Urinary bladder (tissue), 3 donors: ENCODE measurements at regions not wholly inside any gene's neighbourhood (a gene's known extent, or its start where the extent isn't known, plus 50 kb on each side); places are given as distances from the start of the nearest gene placed in this dataset.

Source experiments
- DNase-seq: peaks from one replicate; pipeline ENCODE4 v3.0.0-alpha.2; 2015; ENCODE audit errors: extremely low spot score
- H3K27ac ChIP-seq: one replicate; pipeline ENCODE4 v1.5.1; 2013; ENCODE audit warnings: low read depth, mild to moderate bottlenecking, moderate library complexity
- H3K36me3 ChIP-seq: one replicate; pipeline ENCODE4 v1.6.1; 2013; ENCODE audit warnings: mild to moderate bottlenecking, moderate library complexity; ENCODE audit not compliant: insufficient read depth
- H3K4me1 ChIP-seq: one replicate; pipeline ENCODE4 v1.6.1; 2013; ENCODE audit warnings: mild to moderate bottlenecking, moderate library complexity; ENCODE audit not compliant: insufficient read depth
- H3K4me3 ChIP-seq: one replicate; pipeline ENCODE4 v1.5.1; 2013; ENCODE audit warnings: low read depth, low read length
- WGBS: extraction: QIAGEN DNeasy Blood & Tissue Kit; methylation state at CpG from one replicate; pipeline ENCODE4 v1.1.7; 2013; 5-methylcytosine and 5-hydroxymethylcytosine counted together
- donor health status: healthy with polysubstance abuse.
- donor health status: healthy.

- H3K36me3 ChIP-seq = no peaks in the 10 kb centered on the region
- H3K4me1 ChIP-seq = no peaks in the 10 kb centered on the region
- H3K27ac ChIP-seq = peak overlapping the region; percentile 50
- DNase-seq = peak; percentile 1
- no peak overlapping the region for H3K4me3 ChIP-seq
- WGBS = 20% methylated on average over 8 of the region's 8 CpGs
Observed at GRCh38 chr18:67359873-67360838, 156.4 kb downstream of the DSEL start.

GRCh38 chr18:67358947-67359346 lies 157.6 kb downstream of the DSEL start:
- H3K36me3 ChIP-seq = no peaks in the 10 kb centered on the region
- WGBS = 91% methylated on average over 8 of the region's 8 CpGs
- no peak overlapping the region for H3K4me3 ChIP-seq
- no peak for DNase-seq
- H3K4me1 ChIP-seq = no peaks in the 10 kb centered on the region
- no peak overlapping the region for H3K27ac ChIP-seq

- no peak overlapping the region for H3K27ac ChIP-seq
- WGBS = 95% methylated on average over 4 of the region's 4 CpGs
- H3K4me3 ChIP-seq = no peak overlapping the region
- H3K36me3 ChIP-seq = no peaks in the 10 kb centered on the region
- no peaks in the 10 kb centered on the region for H3K4me1 ChIP-seq
- no peak for DNase-seq
Observed at GRCh38 chr18:67354692-67355091, 161.8 kb downstream of the DSEL start.

DNA sequence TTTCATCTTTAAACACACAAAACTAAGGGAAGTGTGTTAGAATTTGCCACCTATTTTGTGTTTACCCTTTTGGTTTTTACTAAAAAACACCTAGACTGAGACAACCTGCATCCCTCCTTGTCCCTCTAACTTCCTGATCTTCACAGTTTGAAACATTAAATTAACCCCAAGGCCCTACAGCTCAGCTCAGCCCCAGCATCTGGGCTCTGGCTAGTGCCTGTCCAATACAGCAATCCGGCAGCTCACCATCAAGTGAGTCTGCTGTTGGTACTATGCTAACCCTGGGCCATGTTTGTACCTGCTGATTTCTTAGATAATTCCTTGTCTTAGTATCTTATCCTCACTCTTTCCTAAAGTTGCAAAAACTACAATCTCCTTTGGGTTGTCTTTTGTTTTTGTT lies 162.4 kb downstream of the DSEL start:
- Histone ChIP-seq H3K4me1 (no peaks in the 10 kb centered on the region), H3K4me3 (no peak overlapping the region), H3K27ac (no peak overlapping the region), H3K36me3 (no peaks in the 10 kb centered on the region)
- no peak for DNase-seq
- 53% methylated on average over 1 of the region's 1 CpG for WGBS

- WGBS = 39% methylated on average over 1 of the region's 1 CpG
- no peaks in the 10 kb centered on the region for H3K36me3 ChIP-seq
- H3K4me1 ChIP-seq = no peaks in the 10 kb centered on the region
- DNase-seq = no peak
- no peak overlapping the region for H3K4me3 ChIP-seq
- H3K27ac ChIP-seq = no peak overlapping the region
Observed at GRCh38 chr18:67347438-67347837, 169.1 kb downstream of the DSEL start.

DNA sequence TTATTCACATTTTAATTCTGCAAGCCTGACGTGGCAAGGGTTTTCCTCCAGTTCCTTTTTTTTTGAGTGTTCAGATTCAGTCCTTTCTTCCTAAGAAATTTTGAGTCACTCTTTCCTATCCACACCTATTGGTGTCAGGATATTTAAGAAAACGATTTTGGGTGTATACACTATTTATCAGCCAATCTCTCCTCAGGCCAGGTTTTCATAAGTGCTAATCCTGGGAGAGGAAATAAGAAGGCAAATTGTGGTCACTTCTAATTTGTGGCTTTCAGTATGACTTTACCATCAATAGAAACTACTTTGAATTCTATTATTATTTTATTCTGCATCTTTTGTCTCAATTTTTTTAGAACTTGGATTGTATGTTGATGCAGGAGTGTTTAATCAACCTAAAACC lies 174.4 kb downstream of the DSEL start:
- no peak for DNase-seq
- 51% methylated on average over 2 of the region's 2 CpGs for WGBS
- Histone ChIP-seq H3K36me3 (no peaks in the 10 kb centered on the region), H3K4me1 (no peaks in the 10 kb centered on the region), H3K4me3 (no peak overlapping the region), H3K27ac (no peak overlapping the region)

DNA sequence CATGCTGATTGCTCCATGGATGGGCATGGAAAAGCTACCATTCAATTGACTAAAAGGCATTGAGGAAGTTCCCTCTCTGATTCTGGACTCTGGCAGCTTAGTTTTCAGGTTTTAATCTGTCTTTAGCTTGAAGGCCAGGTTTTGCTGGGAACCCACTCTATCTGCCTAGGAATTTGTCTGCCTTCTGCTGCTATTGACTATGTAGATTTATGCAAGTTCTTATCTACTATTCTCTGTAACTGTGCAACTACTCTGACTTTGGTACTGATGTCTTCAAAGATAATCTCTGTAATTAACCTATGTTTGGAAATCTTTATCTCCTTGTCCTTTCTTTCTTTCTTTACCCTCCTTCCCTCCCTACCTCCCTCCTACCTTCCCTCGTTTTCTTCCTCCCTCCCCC lies 178.8 kb downstream of the DSEL start:
- no peak for DNase-seq
- WGBS = 59% methylated on average over 1 of the region's 1 CpG
- Histone ChIP-seq H3K36me3 (no peaks in the 10 kb centered on the region), H3K4me1 (no peaks in the 10 kb centered on the region), H3K27ac (no peak overlapping the region), H3K4me3 (no peak overlapping the region)

GRCh38 chr18:67331857-67332256 lies 184.7 kb downstream of the DSEL start:
- Histone ChIP-seq H3K4me3 (no peak overlapping the region), H3K27ac (no peak overlapping the region), H3K4me1 (no peaks in the 10 kb centered on the region), H3K36me3 (no peaks in the 10 kb centered on the region)
- WGBS = 81% methylated on average over 1 of the region's 1 CpG
- no peak for DNase-seq

DNA sequence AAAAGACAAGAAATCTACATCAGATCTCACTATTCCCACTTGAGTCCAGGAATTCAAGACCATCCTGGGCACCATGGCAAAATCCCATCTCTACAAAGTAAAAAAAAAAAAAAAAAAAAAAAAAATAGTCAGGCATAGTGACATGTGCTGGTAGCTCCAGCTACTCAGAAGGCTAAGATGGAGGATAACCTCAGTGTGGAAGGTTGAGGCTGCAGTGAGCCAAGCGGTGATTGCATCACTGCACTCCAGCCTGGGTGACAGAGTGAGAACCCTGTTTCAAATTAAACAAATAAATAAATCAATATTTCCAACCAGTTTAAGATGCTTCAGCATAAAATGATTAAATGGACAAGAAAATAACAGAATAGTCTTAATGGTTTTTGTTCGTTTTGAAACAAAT lies 197.4 kb downstream of the DSEL start:
- Histone ChIP-seq H3K4me1 (no peaks in the 10 kb centered on the region), H3K36me3 (no peaks in the 10 kb centered on the region), H3K4me3 (no peak overlapping the region)

DNA sequence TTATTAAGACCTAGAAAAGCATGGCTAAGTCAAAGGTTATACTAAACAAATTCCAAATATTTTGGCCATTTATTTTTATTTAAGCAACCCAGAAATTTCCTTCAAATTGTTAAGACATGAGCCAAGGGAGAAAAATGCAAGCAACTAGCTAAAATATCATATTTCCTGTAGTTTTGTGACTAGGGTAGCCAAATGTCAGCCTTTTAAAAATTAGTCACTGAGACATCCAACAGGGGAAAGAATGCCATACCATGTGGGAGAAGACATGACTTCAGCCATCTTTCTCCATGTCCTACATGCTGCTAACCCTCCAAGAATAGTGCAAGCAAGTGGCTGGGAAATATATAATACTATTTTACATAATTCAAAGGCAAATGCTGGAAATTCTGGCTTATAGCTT lies 197.9 kb downstream of the DSEL start:
- H3K4me1 ChIP-seq = no peaks in the 10 kb centered on the region
- DNase-seq = no peak
- H3K27ac ChIP-seq = no peak overlapping the region
- no peak overlapping the region for H3K4me3 ChIP-seq
- no peaks in the 10 kb centered on the region for H3K36me3 ChIP-seq

More for the DNA sequence above, 197.4 kb downstream of the DSEL start:
- DNase-seq = no peak
- 86% methylated on average over 2 of the region's 2 CpGs for WGBS
- H3K27ac ChIP-seq = no peak overlapping the region

DNA sequence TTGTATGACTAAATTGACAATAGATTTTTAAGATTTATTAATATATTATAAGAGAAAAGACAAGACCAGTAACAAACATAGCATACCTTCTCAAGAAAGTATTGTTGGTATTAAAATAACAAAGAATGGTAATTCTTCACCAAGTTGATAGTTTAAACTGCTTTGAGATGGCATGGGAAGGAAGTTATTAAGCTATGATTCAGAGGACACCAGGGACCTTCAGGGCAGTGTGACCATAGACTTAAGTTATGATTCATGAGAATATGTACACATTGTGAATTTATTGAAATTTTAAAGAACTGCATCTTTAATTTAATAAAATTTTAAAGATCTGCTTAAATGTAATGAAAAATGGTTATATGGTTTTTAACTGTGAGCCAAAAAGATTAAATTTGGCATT lies 205.7 kb downstream of the DSEL start:
- no peaks in the 10 kb centered on the region for H3K36me3 ChIP-seq
- H3K4me1 ChIP-seq = no peaks in the 10 kb centered on the region

DNA sequence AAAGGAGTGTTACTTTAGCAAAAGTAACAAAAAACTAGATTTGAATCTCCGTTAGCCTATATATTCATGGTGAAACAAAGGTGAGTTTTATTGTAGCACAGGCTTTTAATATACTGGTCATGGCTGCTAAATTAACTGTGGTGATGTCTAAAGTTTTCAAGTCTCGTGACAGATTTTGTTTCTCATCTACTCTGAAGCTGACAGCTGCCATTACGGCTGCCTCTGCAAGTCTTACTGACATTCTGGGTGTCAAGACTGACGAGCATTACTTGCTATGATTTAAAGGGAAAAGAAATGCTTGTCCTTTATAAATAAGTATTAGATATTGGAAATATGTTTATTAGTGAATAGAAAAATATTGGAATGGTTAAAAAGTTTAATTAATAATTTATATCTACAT lies 207.7 kb downstream of the DSEL start:
- no peaks in the 10 kb centered on the region for H3K4me1 ChIP-seq
- H3K27ac ChIP-seq = no peak overlapping the region
- H3K36me3 ChIP-seq = no peaks in the 10 kb centered on the region
- no peak for DNase-seq
- H3K4me3 ChIP-seq = no peak overlapping the region
- WGBS = 72% methylated on average over 4 of the region's 4 CpGs

More for the DNA sequence above, 205.7 kb downstream of the DSEL start:
- no peak for DNase-seq
- H3K27ac ChIP-seq = no peak overlapping the region
- H3K4me3 ChIP-seq = no peak overlapping the region

- DNase-seq = no peak
- Histone ChIP-seq H3K27ac (no peak overlapping the region), H3K4me1 (no peaks in the 10 kb centered on the region), H3K4me3 (no peak overlapping the region), H3K36me3 (no peaks in the 10 kb centered on the region)
- WGBS = 89% methylated on average over 3 of the region's 3 CpGs
Observed at GRCh38 chr18:67305466-67305865, 211.1 kb downstream of the DSEL start.

- H3K36me3 ChIP-seq = no peaks in the 10 kb centered on the region
- no peak for DNase-seq
- no peak overlapping the region for H3K4me3 ChIP-seq
- H3K4me1 ChIP-seq = no peaks in the 10 kb centered on the region
- H3K27ac ChIP-seq = no peak overlapping the region
- 19% methylated on average over 1 of the region's 1 CpG for WGBS
Observed at GRCh38 chr18:67302043-67302442, 214.5 kb downstream of the DSEL start.
